Upper lobe of left lung (tissue), 4 donors: ENCODE measurements at regions not wholly inside any gene's neighbourhood (a gene's known extent, or its start where the extent isn't known, plus 50 kb on each side); places are given as distances from the start of the nearest gene placed in this dataset.

ENCODE experiments used
- EP300 ChIP-seq, 4 donors: sonication (generic); formaldehyde crosslinking; IDR thresholded peaks; one replicate each; pipeline ENCODE4 v1.5.1; 2017; ENCODE audit warnings: antibody characterized with exemption in 4 of 4, control low read depth in 2 of 4
- POLR2AphosphoS5 ChIP-seq, 2 donors: sonication (generic); formaldehyde crosslinking; IDR thresholded peaks; one replicate each; pipeline ENCODE4 v1.5.1; 2017; ENCODE audit warnings: antibody characterized with exemption in 2 of 2

DNA sequence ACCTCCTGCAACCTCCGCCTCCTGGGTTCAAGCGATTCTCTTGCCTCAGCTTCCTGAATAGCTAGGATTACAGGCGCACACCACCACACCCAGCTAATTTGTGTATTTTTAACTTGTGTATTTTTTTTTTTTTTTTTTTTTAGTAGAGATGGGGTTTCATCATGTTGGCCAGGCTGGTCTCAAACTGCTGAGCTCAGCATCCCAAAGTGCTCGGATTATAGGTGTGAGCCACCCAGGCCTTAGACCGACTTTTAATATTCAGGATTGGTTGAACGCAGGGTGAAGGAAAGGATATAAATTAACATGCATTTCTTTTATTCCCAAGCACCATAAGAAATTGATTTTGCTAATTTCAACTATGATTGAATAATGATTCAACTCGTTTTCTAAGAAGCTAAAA is 798.6 kb downstream of the GATA3 start:
- TF ChIP-seq POLR2AphosphoS5 (IDR thresholded peaks at IDR 0.05) (no peak), EP300 (IDR thresholded peaks at IDR 0.05) (no peak)
